GOT3 (cell line): ENCODE measurements at regions not wholly inside any gene's neighbourhood (a gene's known extent, or its start where the extent isn't known, plus 50 kb on each side); places are given as distances from the start of the nearest gene placed in this dataset.
"Not testable (repeated sequence)": the region's sequence is repeated elsewhere in the genome, so short reads cannot be mapped to it uniquely, and the experiment has no call there.

Experiments used
- DNase-seq: peaks from one replicate; lab custom pipeline; 2025; ENCODE audit warnings: mixed read lengths; lab: John Stamatoyannopoulos, UW

- no peak for DNase-seq
Measured at GRCh38 chr5:105917189-105917588, 1753.5 kb downstream of the EFNA5 start.

GRCh38 chr5:105907016-105907415 lies 1763.7 kb downstream of the EFNA5 start:
- no peak for DNase-seq

- no peak for DNase-seq
Measured at GRCh38 chr5:105905392-105905791, 1765.3 kb downstream of the EFNA5 start.

- DNase-seq: no peak
Measured at GRCh38 chr5:105903069-105903468, 1767.7 kb downstream of the EFNA5 start.

GRCh38 chr5:105899726-105900125 lies 1771.0 kb downstream of the EFNA5 start:
- no peak for DNase-seq

GRCh38 chr5:105898183-105898582 lies 1772.6 kb downstream of the EFNA5 start:
- no peak for DNase-seq

GRCh38 chr5:105885266-105885665 lies 1785.5 kb downstream of the EFNA5 start:
- no peak for DNase-seq

- no peak for DNase-seq
Measured at GRCh38 chr5:105882956-105883481, 1787.7 kb downstream of the EFNA5 start.

- DNase-seq: no peak
Measured at GRCh38 chr5:105878402-105878801, 1792.3 kb downstream of the EFNA5 start.

GRCh38 chr5:105877592-105877991 lies 1793.1 kb downstream of the EFNA5 start:
- no peak for DNase-seq

GRCh38 chr5:105874316-105874715 lies 1796.4 kb downstream of the EFNA5 start:
- DNase-seq: no peak

- no peak for DNase-seq
Measured at GRCh38 chr5:105872569-105873270, 1798.0 kb downstream of the EFNA5 start.

- no peak for DNase-seq
Measured at GRCh38 chr5:105868038-105868780, 1802.5 kb downstream of the EFNA5 start.

GRCh38 chr5:105865834-105866233 lies 1804.9 kb downstream of the EFNA5 start:
- no peak for DNase-seq

GRCh38 chr5:105859350-105859749 lies 1811.4 kb downstream of the EFNA5 start:
- DNase-seq: not testable (repeated sequence)

- DNase-seq: no peak
Measured at GRCh38 chr5:105849701-105850100, 1821.0 kb downstream of the EFNA5 start.

GRCh38 chr5:105840800-105841199 lies 1829.9 kb downstream of the EFNA5 start:
- DNase-seq: no peak

- DNase-seq: no peak
Measured at GRCh38 chr5:105836887-105837286, 1833.8 kb downstream of the EFNA5 start.

- no peak for DNase-seq
Measured at GRCh38 chr5:105836268-105836667, 1834.5 kb downstream of the EFNA5 start.

- DNase-seq: no peak
Measured at GRCh38 chr5:105828821-105829220, 1841.9 kb downstream of the EFNA5 start.

- DNase-seq: no peak
Measured at GRCh38 chr5:105821800-105822199, 1848.9 kb downstream of the EFNA5 start.

GRCh38 chr5:105817914-105818313 lies 1852.8 kb downstream of the EFNA5 start:
- no peak for DNase-seq

- no peak for DNase-seq
Measured at GRCh38 chr5:105817416-105817815, 1853.3 kb downstream of the EFNA5 start.
